ENCODE measurements at regions not wholly inside any gene's neighbourhood (a gene's known extent, or its start where the extent isn't known, plus 50 kb on each side); places are given as distances from the start of the nearest gene placed in this dataset.

GRCh38 chr17:72494566-72494965 is 373.7 kb downstream of the SOX9 start:
- H2AFZ ChIP-seq (ENCODE audit: low read length): no peak overlapping the region
- no peaks in the 10 kb centered on the region for H3F3A ChIP-seq (ENCODE audit: low read depth)
- 0 out of 2 replicates have a peak, but pooled peaks cover 4% of the 10 kb centered on the region for H3K9me3 ChIP-seq (ENCODE audit: insufficient read depth, low read depth, low read length)
- H3K79me2 ChIP-seq (ENCODE audit: insufficient read depth, low read length): no peaks in the 10 kb centered on the region
- H3K9me2 ChIP-seq (replicated peaks; ENCODE audit: low read depth, low read length): no peaks in the 10 kb centered on the region
- no peaks in the 10 kb centered on the region for H3K4me1 ChIP-seq (ENCODE audit: insufficient read depth, low read length, poor library complexity, severe bottlenecking)
- H3K27me3 ChIP-seq (ENCODE audit: insufficient read depth, low read length, poor library complexity, severe bottlenecking): no peaks in the 10 kb centered on the region
- TF ChIP-seq CTCF (conservative IDR thresholded peaks at IDR 0.05; ENCODE audit: low read length): no peak
- TF ChIP-seq EZH2phosphoT487 (IDR thresholded peaks at IDR 0.05; ENCODE audit: borderline replicate concordance): no peak
- no peaks in the 10 kb centered on the region for H3K36me3 ChIP-seq (ENCODE audit: insufficient read depth, low read length)
- H4K20me1 ChIP-seq (ENCODE audit: insufficient read depth, low read length, poor library complexity, severe bottlenecking): no peaks in the 10 kb centered on the region
- no peak overlapping the region for H3K9ac ChIP-seq (ENCODE audit: low read depth, low read length, poor library complexity, severe bottlenecking)
- H3K4me3 ChIP-seq (ENCODE audit: low read length, poor library complexity, severe bottlenecking): no peak overlapping the region
- H3K4me2 ChIP-seq (ENCODE audit: low read depth, low read length, poor library complexity, severe bottlenecking): no peak overlapping the region

DNA sequence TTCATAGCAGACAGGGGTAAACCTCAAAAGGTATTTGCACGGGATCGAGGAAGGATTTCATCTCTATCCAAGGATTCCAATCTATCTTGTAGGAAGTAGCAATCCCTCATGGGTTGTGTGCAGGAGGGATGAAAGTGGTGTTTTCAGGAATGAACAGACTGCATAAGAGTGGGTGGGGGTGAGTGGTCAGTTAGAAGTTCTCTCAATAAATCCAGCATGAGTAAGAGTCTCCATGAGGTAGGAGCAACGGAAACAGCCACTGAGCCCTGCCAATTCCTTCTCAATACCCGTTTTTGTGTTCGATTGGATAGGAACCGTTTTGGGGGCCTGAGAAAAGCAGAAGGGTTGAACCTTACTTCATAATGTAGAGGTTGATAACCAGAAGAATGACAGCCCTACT is 375.6 kb downstream of the SOX9 start:
- H3F3A ChIP-seq (ENCODE audit: low read depth): no peaks in the 10 kb centered on the region
- H3K4me1 ChIP-seq (ENCODE audit: insufficient read depth, low read length, poor library complexity, severe bottlenecking): no peaks in the 10 kb centered on the region
- TF ChIP-seq EZH2phosphoT487 (IDR thresholded peaks at IDR 0.05; ENCODE audit: borderline replicate concordance): no peak
- no peak for TF ChIP-seq CTCF (conservative IDR thresholded peaks at IDR 0.05; ENCODE audit: low read length)
- H2AFZ ChIP-seq (ENCODE audit: low read length): no peak overlapping the region
- no peaks in the 10 kb centered on the region for H3K79me2 ChIP-seq (ENCODE audit: insufficient read depth, low read length)
- no peaks in the 10 kb centered on the region for H3K9me2 ChIP-seq (replicated peaks; ENCODE audit: low read depth, low read length)
- H3K27me3 ChIP-seq (ENCODE audit: insufficient read depth, low read length, poor library complexity, severe bottlenecking): no peaks in the 10 kb centered on the region
- no peak overlapping the region for H3K4me3 ChIP-seq (ENCODE audit: low read length, poor library complexity, severe bottlenecking)
- no peaks in the 10 kb centered on the region for H3K9me3 ChIP-seq (ENCODE audit: insufficient read depth, low read depth, low read length)
- H3K4me2 ChIP-seq (ENCODE audit: low read depth, low read length, poor library complexity, severe bottlenecking): no peak overlapping the region
- H4K20me1 ChIP-seq (ENCODE audit: insufficient read depth, low read length, poor library complexity, severe bottlenecking): no peaks in the 10 kb centered on the region
- H3K9ac ChIP-seq (ENCODE audit: low read depth, low read length, poor library complexity, severe bottlenecking): no peak overlapping the region
- H3K36me3 ChIP-seq (ENCODE audit: insufficient read depth, low read length): no peaks in the 10 kb centered on the region

DNA sequence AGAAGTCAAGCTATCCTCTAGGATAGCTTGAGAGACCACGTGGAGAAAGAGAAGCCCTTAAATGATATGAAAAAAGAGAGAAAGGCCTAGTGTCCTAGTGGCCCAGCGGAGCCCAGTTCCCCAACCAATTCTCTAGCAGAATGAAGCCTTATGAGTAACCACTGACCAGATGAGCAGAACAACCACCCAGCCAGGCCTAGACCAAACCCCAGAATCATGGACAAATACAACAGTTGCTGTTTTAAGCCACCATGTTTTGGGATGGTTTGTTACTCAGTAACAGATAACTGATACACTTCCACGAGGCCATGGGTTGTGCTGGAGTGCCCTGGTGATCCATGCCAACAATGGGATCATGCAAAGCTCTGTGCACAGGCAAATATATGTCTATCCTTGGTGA is 377.1 kb downstream of the SOX9 start:
- H3K36me3 ChIP-seq (ENCODE audit: insufficient read depth, low read length): no peaks in the 10 kb centered on the region
- no peaks in the 10 kb centered on the region for H3K79me2 ChIP-seq (ENCODE audit: insufficient read depth, low read length)
- no peaks in the 10 kb centered on the region; the same call in 1 of the 2 replicates for H3K9me3 ChIP-seq (ENCODE audit: insufficient read depth, low read depth, low read length)
- H3F3A ChIP-seq (ENCODE audit: low read depth): no peaks in the 10 kb centered on the region
- H3K4me2 ChIP-seq (ENCODE audit: low read depth, low read length, poor library complexity, severe bottlenecking): no peak overlapping the region
- no peaks in the 10 kb centered on the region for H3K4me1 ChIP-seq (ENCODE audit: insufficient read depth, low read length, poor library complexity, severe bottlenecking)
- H4K20me1 ChIP-seq (ENCODE audit: insufficient read depth, low read length, poor library complexity, severe bottlenecking): no peaks in the 10 kb centered on the region
- H3K9ac ChIP-seq (ENCODE audit: low read depth, low read length, poor library complexity, severe bottlenecking): no peak overlapping the region
- H2AFZ ChIP-seq (ENCODE audit: low read length): no peak overlapping the region
- TF ChIP-seq EZH2phosphoT487 (IDR thresholded peaks at IDR 0.05; ENCODE audit: borderline replicate concordance): no peak
- TF ChIP-seq CTCF (conservative IDR thresholded peaks at IDR 0.05; ENCODE audit: low read length): no peak
- H3K27me3 ChIP-seq (ENCODE audit: insufficient read depth, low read length, poor library complexity, severe bottlenecking): no peaks in the 10 kb centered on the region
- H3K4me3 ChIP-seq (ENCODE audit: low read length, poor library complexity, severe bottlenecking): no peak overlapping the region
- H3K9me2 ChIP-seq (replicated peaks; ENCODE audit: low read depth, low read length): no peaks in the 10 kb centered on the region

Measured in Loucy (cell line).